HCT116 (cell line): ENCODE measurements at regions not wholly inside any gene's neighbourhood (a gene's known extent, or its start where the extent isn't known, plus 50 kb on each side); places are given as distances from the start of the nearest gene placed in this dataset.

ENCODE experiments used
- ATAC-seq: fragments of 200-7000 bp; cut with Tn5 transposase; 2 replicates; pipeline ENCODE4 v1.9.1; 2020; ENCODE audit warnings: mild to moderate bottlenecking, moderate library complexity
- BruUV-seq: library from RNA; stranded (reverse); fragments of 400-500 nt; replicated peaks from 2 replicates; lab custom pipeline; 2021; lab: Mats Ljungman, UMichigan
- CTCF ChIA-PET: fragments of 300-600 bp; sonication (Branson Sonifier 250); formaldehyde crosslinking; loops from one replicate; lab custom pipeline; 2021; ENCODE audit warnings: antibody characterized with exemption; lab: Charles Lee
- POLR2A ChIA-PET: fragments of 300-600, 350-600 bp; sonication (Branson Sonifier 250); formaldehyde crosslinking; loops from one replicate; lab custom pipeline; 2021; ENCODE audit warnings: antibody characterized with exemption; lab: Charles Lee
- RAD21 ChIA-PET, 2 experiments: fragments of 300-600 bp; sonication (Branson Sonifier 250); formaldehyde crosslinking; loops; one replicate each; lab custom pipeline; 2023; ENCODE audit warnings: low total read pairs in 2 of 2; ENCODE audit not compliant: uncharacterized antibody in 2 of 2, unreplicated experiment in 2 of 2, low non-redundant PET in 1 of 2; lab: Charles Lee
- DNase-seq: peaks from one replicate; pipeline ENCODE4 v3.0.0-alpha.2; 2010; ENCODE audit warnings: low read depth, low spot score
- H2AFZ ChIP-seq: fragments of 200-600 bp; shearing (Covaris generic), sonication (generic); 2 replicates; pipeline ENCODE4 v1.6.1; 2017; ENCODE audit warnings: low read depth, mixed run types, mixed read lengths, antibody characterized with exemption, low read length; ENCODE audit not compliant: poor library complexity, severe bottlenecking
- H3K27ac ChIP-seq: 2 replicates; pipeline ENCODE4 v1.5.1; 2012; ENCODE audit warnings: low read depth, low read length
- H3K27me3 ChIP-seq: fragments of 200-600 bp; sonication (generic); 2 replicates; pipeline ENCODE4 v1.6.1; 2016; ENCODE audit warnings: mixed run types, low read length, mixed read lengths; ENCODE audit not compliant: insufficient read depth
- H3K36me3 ChIP-seq, 2 experiments: fragments of 200-500 bp in 1 of 2; fragments of 200-600 bp in 1 of 2; sonication (Bioruptor generic) in 1 of 2; sonication (generic) in 1 of 2; 2 replicates each; pipeline versions ENCODE4 v1.5.1 to v1.6.1; 2014 to 2016; ENCODE audit warnings: low read length in 2 of 2, inconsistent platforms in 1 of 2, mixed read lengths in 1 of 2, mixed run types in 1 of 2; ENCODE audit not compliant: insufficient read depth in 2 of 2, control insufficient read depth in 1 of 2
- H3K4me1 ChIP-seq, 2 experiments: fragments of 200-600 bp in 1 of 2; sonication (generic) in 1 of 2; 2 replicates each; pipeline versions ENCODE4 v1.5.1 to v1.6.1; 2012 to 2017; ENCODE audit warnings: low read length in 2 of 2, inconsistent platforms in 1 of 2, mild to moderate bottlenecking in 1 of 2, mixed read lengths in 1 of 2, mixed run types in 1 of 2, moderate library complexity in 1 of 2; ENCODE audit not compliant: insufficient read depth in 2 of 2, control insufficient read depth in 1 of 2
- H3K4me2 ChIP-seq: fragments of 200-600 bp; sonication (generic); 2 replicates; pipeline ENCODE4 v1.6.1; 2017; ENCODE audit warnings: mixed run types, low read length, mixed read lengths
- H3K4me3 ChIP-seq, 2 experiments: fragments of 200-600 bp in 1 of 2; sonication (generic) in 1 of 2; replicated peaks in 1 of 2; 2 replicates each; pipeline ENCODE4 v1.5.1; 2011 to 2016; ENCODE audit warnings: low read length in 2 of 2, control low read depth in 1 of 2, low read depth in 1 of 2, mild to moderate bottlenecking in 1 of 2, mixed read lengths in 1 of 2, mixed run types in 1 of 2
- H3K79me2 ChIP-seq: fragments of 200-600 bp; sonication (generic); 2 replicates; pipeline ENCODE4 v1.6.1; 2017; ENCODE audit warnings: mild to moderate bottlenecking, mixed run types, low read length, moderate library complexity, mixed read lengths; ENCODE audit not compliant: insufficient read depth
- H3K9ac ChIP-seq: fragments of 200-600 bp; sonication (generic); 2 replicates; pipeline ENCODE4 v1.6.1; 2016; ENCODE audit warnings: low read length, mixed read lengths
- H3K9me2 ChIP-seq: fragments of 200-600 bp; sonication (generic), shearing (Covaris generic); 2 replicates; pipeline ENCODE4 v1.6.1; 2017; ENCODE audit warnings: mixed run types, mild to moderate bottlenecking, moderate library complexity; ENCODE audit not compliant: insufficient read depth
- H3K9me3 ChIP-seq, 2 experiments: fragments of 200-500 bp in 1 of 2; fragments of 200-600 bp in 1 of 2; sonication (Bioruptor generic) in 1 of 2; sonication (generic) in 1 of 2; 2 replicates each; pipeline ENCODE4 v1.6.1; 2014 to 2017; ENCODE audit warnings: low read length in 2 of 2, mixed read lengths in 2 of 2, inconsistent platforms in 1 of 2, low read depth in 1 of 2, mild to moderate bottlenecking in 1 of 2, mixed run types in 1 of 2, moderate library complexity in 1 of 2; ENCODE audit not compliant: control insufficient read depth in 1 of 2, insufficient read depth in 1 of 2
- H4K20me1 ChIP-seq: fragments of 200-600 bp; sonication (generic), shearing (Covaris generic); 2 replicates; pipeline ENCODE4 v1.6.1; 2017; ENCODE audit warnings: mixed run types, mild to moderate bottlenecking, moderate library complexity; ENCODE audit not compliant: insufficient read depth
- CBX3 ChIP-seq: IDR thresholded peaks from 2 replicates; pipeline ENCODE4 v1.6.1; 2012; ENCODE audit warnings: low read depth
- ELF1 ChIP-seq: IDR thresholded peaks from 2 replicates; pipeline ENCODE4 v1.6.1; 2012; ENCODE audit warnings: low read depth, borderline replicate concordance
- EZH2phosphoT487 ChIP-seq: fragments of 200-600 bp; IDR thresholded peaks from 2 replicates; pipeline ENCODE4 v1.6.1; 2018; ENCODE audit warnings: antibody characterized with exemption, borderline replicate concordance
- JUND ChIP-seq: IDR thresholded peaks from 2 replicates; pipeline ENCODE4 v1.6.1; 2012
- RAD21 ChIP-seq: IDR thresholded peaks from 2 replicates; pipeline ENCODE4 v1.6.1; 2012; ENCODE audit warnings: low read depth, mild to moderate bottlenecking
- SRF ChIP-seq: IDR thresholded peaks from 2 replicates; pipeline ENCODE4 v1.6.1; 2012; ENCODE audit warnings: low read depth
- TCF7L2 ChIP-seq: IDR thresholded peaks from 2 replicates; pipeline ENCODE4 v1.7.0; 2011; ENCODE audit warnings: borderline replicate concordance, inconsistent platforms; ENCODE audit not compliant: insufficient read depth, insufficient read length; ENCODE audit errors: extremely low read depth
- ZFX ChIP-seq: fragments of 450-650 bp; IDR thresholded peaks from 2 replicates; pipeline ENCODE4 v1.6.1; 2017
- ZNF274 ChIP-seq: fragments of 200-500 bp; sonication (Bioruptor generic); IDR thresholded peaks from 2 replicates; pipeline ENCODE4 v1.6.1; 2014; ENCODE audit warnings: mild to moderate bottlenecking, low read depth, low read length, inconsistent platforms
- intact Hi-C: fragments of 100-400 bp; cut with micrococcal nuclease; formaldehyde crosslinking; loops from 2 replicates; pipeline ENCODE4 v1.10.0; 2022
- TF ChIP-seq, protein P1 (sequence below): IDR thresholded peaks from 2 replicates; pipeline ENCODE4 v1.6.1; 2012; ENCODE audit warnings: low read depth
- TF ChIP-seq, protein P2 (sequence below): IDR thresholded peaks from 2 replicates; pipeline ENCODE4 v1.6.1; 2012

DNA sequence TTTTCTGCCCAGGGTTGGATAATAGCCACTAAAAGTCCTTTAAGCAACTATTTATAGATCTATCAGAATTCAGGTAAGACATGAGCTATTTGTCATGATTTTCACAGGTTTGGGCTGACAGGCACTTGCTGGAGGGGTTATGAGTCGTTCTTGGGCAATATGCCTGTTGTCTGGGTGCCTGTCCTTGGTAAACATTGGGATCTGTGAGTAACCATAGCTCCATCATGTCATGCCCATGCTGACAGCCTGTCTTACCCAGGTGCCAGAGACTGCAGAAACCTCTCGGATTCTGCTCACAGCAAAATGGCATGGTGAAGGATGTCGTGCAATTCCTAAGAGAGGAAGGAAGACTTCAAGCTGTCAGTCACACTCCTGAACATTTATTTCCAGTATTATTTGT, 116.0 kb upstream of the PUDP start:
- Histone ChIP-seq H3K4me3 (no peak overlapping the region), H3K9me3 (no peaks in the 10 kb centered on the region)
- TF ChIP-seq SRF (no peak), RAD21 (no peak), JUND (no peak), TCF7L2 (no peak), CBX3 (no peak)
- TF ChIP-seq, protein P1, sequence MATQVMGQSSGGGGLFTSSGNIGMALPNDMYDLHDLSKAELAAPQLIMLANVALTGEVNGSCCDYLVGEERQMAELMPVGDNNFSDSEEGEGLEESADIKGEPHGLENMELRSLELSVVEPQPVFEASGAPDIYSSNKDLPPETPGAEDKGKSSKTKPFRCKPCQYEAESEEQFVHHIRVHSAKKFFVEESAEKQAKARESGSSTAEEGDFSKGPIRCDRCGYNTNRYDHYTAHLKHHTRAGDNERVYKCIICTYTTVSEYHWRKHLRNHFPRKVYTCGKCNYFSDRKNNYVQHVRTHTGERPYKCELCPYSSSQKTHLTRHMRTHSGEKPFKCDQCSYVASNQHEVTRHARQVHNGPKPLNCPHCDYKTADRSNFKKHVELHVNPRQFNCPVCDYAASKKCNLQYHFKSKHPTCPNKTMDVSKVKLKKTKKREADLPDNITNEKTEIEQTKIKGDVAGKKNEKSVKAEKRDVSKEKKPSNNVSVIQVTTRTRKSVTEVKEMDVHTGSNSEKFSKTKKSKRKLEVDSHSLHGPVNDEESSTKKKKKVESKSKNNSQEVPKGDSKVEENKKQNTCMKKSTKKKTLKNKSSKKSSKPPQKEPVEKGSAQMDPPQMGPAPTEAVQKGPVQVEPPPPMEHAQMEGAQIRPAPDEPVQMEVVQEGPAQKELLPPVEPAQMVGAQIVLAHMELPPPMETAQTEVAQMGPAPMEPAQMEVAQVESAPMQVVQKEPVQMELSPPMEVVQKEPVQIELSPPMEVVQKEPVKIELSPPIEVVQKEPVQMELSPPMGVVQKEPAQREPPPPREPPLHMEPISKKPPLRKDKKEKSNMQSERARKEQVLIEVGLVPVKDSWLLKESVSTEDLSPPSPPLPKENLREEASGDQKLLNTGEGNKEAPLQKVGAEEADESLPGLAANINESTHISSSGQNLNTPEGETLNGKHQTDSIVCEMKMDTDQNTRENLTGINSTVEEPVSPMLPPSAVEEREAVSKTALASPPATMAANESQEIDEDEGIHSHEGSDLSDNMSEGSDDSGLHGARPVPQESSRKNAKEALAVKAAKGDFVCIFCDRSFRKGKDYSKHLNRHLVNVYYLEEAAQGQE, result no peak
- TF ChIP-seq, all 23 proteins: peak for 0
- Histone ChIP-seq H3K36me3 (no peaks in the 10 kb centered on the region), H3K9me2 (no peaks in the 10 kb centered on the region), H3K4me2 (no peak overlapping the region), H3K27me3 (no peaks in the 10 kb centered on the region), H3K27ac (no peak overlapping the region), H4K20me1 (no peaks in the 10 kb centered on the region), H3K4me1 (no peaks in the 10 kb centered on the region), H3K9ac (no peak overlapping the region), H3K79me2 (no peaks in the 10 kb centered on the region), H2AFZ (no peak overlapping the region)
- intact Hi-C loops, result no loop called here
- no peak for ATAC-seq
- ChIA-PET CTCF (no interaction called here), POLR2A (no interaction called here), RAD21 (no interaction called here)
- BruUV-seq, result no TSS peak
- no peak for DNase-seq

DNA sequence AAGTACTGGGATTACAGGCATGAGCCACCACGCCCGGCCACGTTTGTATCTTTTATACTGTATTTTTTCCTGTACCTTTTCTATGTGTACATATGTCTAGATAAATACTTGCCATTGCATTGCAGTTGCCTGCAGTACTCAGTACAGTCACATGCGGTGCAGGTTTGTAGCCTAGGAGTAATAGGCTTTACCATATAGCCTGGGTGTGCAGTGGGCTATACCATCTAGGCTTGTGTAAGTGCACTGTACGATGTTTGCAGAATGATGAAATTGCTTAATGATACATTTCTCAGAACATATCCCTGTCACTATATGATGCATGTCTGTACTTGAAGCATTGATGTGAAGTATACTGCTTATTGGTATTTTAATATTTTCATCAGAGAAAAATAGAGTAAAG, 115.4 kb upstream of the PUDP start:
- Histone ChIP-seq H3K36me3 (no peaks in the 10 kb centered on the region), H3K79me2 (no peaks in the 10 kb centered on the region), H3K27ac (no peak overlapping the region), H3K4me3 (no peak overlapping the region), H4K20me1 (no peaks in the 10 kb centered on the region), H3K9me2 (no peaks in the 10 kb centered on the region), H3K4me1 (no peaks in the 10 kb centered on the region), H3K9me3 (no peaks in the 10 kb centered on the region), H3K4me2 (no peak overlapping the region), H3K27me3 (no peaks in the 10 kb centered on the region), H3K9ac (no peak overlapping the region), H2AFZ (no peak overlapping the region)
- ATAC-seq (no peak), DNase-seq (no peak)
- RAD21 ChIA-PET, result no interaction called here
- POLR2A ChIA-PET, result no interaction called here
- intact Hi-C loops, result no loop called here
- no TSS peak for BruUV-seq
- CTCF ChIA-PET, result no interaction called here
- TF ChIP-seq, protein P1, result no peak
- TF ChIP-seq EZH2phosphoT487 (no peak), TCF7L2 (no peak), ELF1 (no peak), ZNF274 (no peak), ZFX (no peak)
- TF ChIP-seq, protein P2, sequence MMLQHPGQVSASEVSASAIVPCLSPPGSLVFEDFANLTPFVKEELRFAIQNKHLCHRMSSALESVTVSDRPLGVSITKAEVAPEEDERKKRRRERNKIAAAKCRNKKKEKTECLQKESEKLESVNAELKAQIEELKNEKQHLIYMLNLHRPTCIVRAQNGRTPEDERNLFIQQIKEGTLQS, result no peak
